ENCODE measurements at regions not wholly inside any gene's neighbourhood (a gene's known extent, or its start where the extent isn't known, plus 50 kb on each side); places are given as distances from the start of the nearest gene placed in this dataset.

DNA sequence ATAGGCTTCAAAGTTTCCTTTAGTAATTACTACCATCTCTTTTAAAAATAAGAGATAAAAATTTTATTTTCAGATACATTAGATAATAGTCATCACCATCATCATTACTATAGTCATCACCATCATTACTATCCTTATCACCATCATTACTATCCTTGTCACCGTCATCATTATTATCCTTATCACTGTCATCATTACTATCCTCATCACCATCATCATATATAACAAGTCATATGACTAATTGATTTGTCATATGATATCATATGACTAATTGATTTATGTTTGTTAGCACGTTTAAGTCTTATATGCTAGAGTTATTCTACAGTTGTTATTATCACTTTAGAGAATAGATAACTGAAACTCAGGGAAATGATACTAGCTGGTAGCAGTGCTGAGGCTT is 382.1 kb upstream of the CDH18 start:
- H3K4me1 Mint-ChIP-seq = no peaks in the 10 kb centered on the region
- no peaks in the 10 kb centered on the region for H3K27me3 Mint-ChIP-seq
- no peaks in the 10 kb centered on the region for H3K36me3 Mint-ChIP-seq
- H3K4me3 Mint-ChIP-seq = no peak overlapping the region
- H3K27ac Mint-ChIP-seq = no peak overlapping the region
- peaks cover 3 to 7% (median 3%) of the 10 kb centered on the region in 3 donors for H3K9me3 Mint-ChIP-seq

DNA sequence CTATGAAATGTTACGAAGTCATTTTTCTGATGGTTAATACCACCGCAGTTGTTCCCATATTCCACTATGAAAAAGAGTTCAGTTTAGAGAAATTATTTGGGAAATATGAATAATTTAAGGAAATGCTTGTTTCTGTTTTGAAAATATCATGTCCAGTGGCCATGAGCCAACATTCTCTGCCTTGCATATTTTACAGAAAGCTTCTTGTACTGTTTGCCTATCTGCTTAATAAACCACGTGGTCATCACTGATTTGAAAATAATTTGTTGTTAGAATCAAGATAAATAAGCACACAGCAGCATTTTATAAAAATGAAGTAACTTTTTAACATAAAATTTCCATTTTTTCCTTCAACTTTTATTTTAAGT is 381.5 kb upstream of the CDH18 start:
- H3K9me3 Mint-ChIP-seq = peaks cover 3 to 11% (median 3%) of the 10 kb centered on the region in 3 donors
- no peak overlapping the region for H3K4me3 Mint-ChIP-seq
- no peaks in the 10 kb centered on the region for H3K36me3 Mint-ChIP-seq
- no peak overlapping the region for H3K27ac Mint-ChIP-seq
- no peaks in the 10 kb centered on the region for H3K27me3 Mint-ChIP-seq
- no peaks in the 10 kb centered on the region for H3K4me1 Mint-ChIP-seq

DNA sequence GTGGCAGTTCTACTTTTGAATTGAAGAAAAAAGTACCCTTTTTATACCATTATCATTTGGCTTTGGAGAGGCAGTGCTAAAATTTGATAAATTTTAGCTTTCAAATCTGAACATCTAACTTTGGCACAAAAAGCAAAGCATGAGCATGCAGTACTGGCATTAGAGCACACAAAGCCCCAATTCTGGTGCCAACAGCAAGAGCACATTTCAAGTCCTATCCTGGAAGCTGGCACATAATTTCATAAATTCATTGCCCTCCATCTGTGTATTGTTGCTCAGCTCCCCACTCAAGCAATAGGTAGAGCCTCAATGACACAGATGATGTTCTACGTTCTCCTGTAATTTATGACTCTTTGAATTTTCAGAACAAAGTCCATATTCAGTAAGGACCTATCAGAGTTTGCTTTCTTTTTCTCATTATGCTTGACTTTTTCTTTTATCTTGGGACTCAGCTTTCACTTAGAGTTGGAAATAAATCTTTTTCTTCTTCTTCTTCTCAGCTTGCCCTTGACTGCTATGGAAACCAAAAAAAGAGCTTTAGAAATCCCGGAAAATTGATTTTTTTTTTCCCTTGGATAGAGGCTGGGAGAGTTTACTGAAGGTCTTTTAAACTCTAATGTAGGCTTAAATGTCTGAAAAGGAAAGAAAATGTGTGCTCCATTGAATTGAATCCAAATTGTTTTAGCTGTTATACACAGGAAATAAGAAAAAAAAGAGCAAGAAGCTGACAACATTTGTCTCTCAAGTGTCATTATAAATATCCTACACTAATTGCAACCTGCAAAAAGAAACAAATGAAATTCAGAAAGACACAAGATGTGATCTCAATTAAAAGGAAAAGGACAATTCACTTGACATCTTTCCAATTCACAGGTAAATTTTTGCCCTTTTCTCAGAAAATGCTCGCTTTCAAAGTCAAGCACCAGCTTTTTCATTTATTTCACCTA is 380.8 kb upstream of the CDH18 start:
- Mint-ChIP-seq H3K4me3 (no peak overlapping the region), H3K9me3 (peaks cover 3 to 11% (median 3%) of the 10 kb centered on the region in 3 donors), H3K27me3 (no peaks in the 10 kb centered on the region), H3K27ac (no peak overlapping the region), H3K4me1 (no peaks in the 10 kb centered on the region), H3K36me3 (no peaks in the 10 kb centered on the region)

DNA sequence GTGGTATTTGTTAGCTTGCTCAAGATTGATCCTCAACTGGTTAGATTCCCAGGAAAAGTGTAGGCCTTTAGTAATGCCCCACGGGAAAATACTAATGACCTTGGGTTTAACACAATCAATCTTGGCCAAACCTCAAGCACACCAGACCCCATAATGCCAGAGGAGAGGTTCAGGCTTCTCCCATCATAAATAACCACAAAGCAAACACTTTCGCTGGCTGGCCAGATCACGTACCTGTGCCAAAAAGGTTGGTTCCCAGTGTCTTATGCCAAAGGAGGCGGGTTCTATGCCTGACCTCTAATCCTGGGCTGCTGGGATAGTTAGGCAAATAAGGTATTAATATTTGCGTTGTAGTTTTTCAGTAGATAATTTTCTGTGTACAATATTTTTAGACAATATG is 379.2 kb upstream of the CDH18 start:
- Mint-ChIP-seq H3K27me3 (no peaks in the 10 kb centered on the region), H3K4me3 (no peak overlapping the region), H3K4me1 (no peaks in the 10 kb centered on the region), H3K36me3 (no peaks in the 10 kb centered on the region), H3K27ac (no peak overlapping the region), H3K9me3 (peaks cover 3 to 12% (median 5%) of the 10 kb centered on the region in 3 donors)

GRCh38 chr5:20360263-20360662 is 372.3 kb upstream of the CDH18 start:
- H3K27ac Mint-ChIP-seq = no peak overlapping the region
- peaks cover 0 to 8% (median 4%) of the 10 kb centered on the region in 3 donors for H3K9me3 Mint-ChIP-seq
- no peak overlapping the region for H3K4me3 Mint-ChIP-seq
- H3K27me3 Mint-ChIP-seq = no peaks in the 10 kb centered on the region
- no peaks in the 10 kb centered on the region for H3K36me3 Mint-ChIP-seq
- no peaks in the 10 kb centered on the region for H3K4me1 Mint-ChIP-seq

DNA sequence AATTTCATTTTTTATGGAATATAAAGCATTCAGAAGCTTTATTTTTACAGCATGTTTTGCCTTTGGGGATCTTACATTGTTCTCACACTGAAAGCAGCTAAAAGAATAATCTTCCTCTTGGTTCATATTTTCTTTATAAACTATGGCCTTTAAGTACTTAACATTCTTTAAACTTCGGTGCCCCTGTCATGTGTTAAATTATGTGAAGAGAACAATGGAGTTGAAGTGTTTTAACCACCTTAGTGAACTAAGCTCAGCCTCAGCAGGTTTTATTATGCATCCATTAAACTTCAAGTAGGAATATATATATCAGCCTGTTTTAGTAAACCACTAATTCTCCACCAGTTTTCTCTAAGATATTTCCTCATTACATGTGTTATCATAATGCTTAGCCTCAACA is 371.4 kb upstream of the CDH18 start:
- Mint-ChIP-seq H3K4me1 (no peaks in the 10 kb centered on the region), H3K9me3 (peaks cover 2 to 4% (median 4%) of the 10 kb centered on the region in 3 donors), H3K27me3 (no peaks in the 10 kb centered on the region), H3K4me3 (no peak overlapping the region), H3K36me3 (no peaks in the 10 kb centered on the region), H3K27ac (no peak overlapping the region)

GRCh38 chr5:20353499-20353898 is 365.5 kb upstream of the CDH18 start:
- Mint-ChIP-seq H3K4me3 (no peak overlapping the region), H3K9me3 (peaks cover 0 to 5% (median 2%) of the 10 kb centered on the region in 3 donors), H3K27me3 (no peaks in the 10 kb centered on the region), H3K36me3 (no peaks in the 10 kb centered on the region), H3K4me1 (no peaks in the 10 kb centered on the region), H3K27ac (no peak overlapping the region)

GRCh38 chr5:20351849-20352248 is 363.8 kb upstream of the CDH18 start:
- no peak overlapping the region for H3K27ac Mint-ChIP-seq
- no peaks in the 10 kb centered on the region for H3K36me3 Mint-ChIP-seq
- peaks cover 2 to 9% (median 3%) of the 10 kb centered on the region in 3 donors for H3K9me3 Mint-ChIP-seq
- H3K27me3 Mint-ChIP-seq = no peaks in the 10 kb centered on the region
- no peak overlapping the region for H3K4me3 Mint-ChIP-seq
- no peaks in the 10 kb centered on the region for H3K4me1 Mint-ChIP-seq

DNA sequence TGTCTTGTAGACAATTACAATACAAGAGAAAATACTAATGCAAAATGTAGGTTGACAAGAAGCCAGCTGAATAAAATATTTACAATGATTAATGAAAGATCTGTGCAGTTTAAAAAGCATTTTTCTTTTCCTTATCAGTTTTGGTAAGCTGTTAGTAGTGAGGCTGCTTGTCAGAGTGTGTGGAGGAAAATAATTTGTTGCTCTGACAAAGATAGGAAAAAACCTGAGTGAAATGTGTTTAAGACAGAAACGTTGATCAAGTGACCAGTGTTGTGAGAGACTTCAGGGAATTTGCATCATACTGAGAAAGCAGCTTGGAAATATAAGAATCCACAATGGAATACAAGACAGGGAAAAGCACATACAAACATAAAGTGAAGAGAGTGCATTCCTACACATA is 360.3 kb upstream of the CDH18 start:
- no peaks in the 10 kb centered on the region for H3K4me1 Mint-ChIP-seq

GRCh38 chr5:20347334-20347733 is 359.3 kb upstream of the CDH18 start:
- Mint-ChIP-seq H3K9me3 (peaks cover 2 to 12% (median 9%) of the 10 kb centered on the region in 3 donors), H3K36me3 (no peaks in the 10 kb centered on the region), H3K4me3 (no peak overlapping the region), H3K4me1 (no peaks in the 10 kb centered on the region), H3K27ac (no peak overlapping the region), H3K27me3 (no peaks in the 10 kb centered on the region)

More for the DNA sequence above, 360.3 kb upstream of the CDH18 start:
- Mint-ChIP-seq H3K4me3 (no peak overlapping the region), H3K9me3 (peaks cover under 1 to 9% (median 3%) of the 10 kb centered on the region in 3 donors), H3K36me3 (no peaks in the 10 kb centered on the region), H3K27me3 (no peaks in the 10 kb centered on the region), H3K27ac (no peak overlapping the region)

GRCh38 chr5:20340126-20340525 is 352.1 kb upstream of the CDH18 start:
- Mint-ChIP-seq H3K27ac (no peak overlapping the region), H3K4me3 (no peak overlapping the region), H3K9me3 (peaks cover 2 to 17% (median 7%) of the 10 kb centered on the region in 3 donors), H3K27me3 (no peaks in the 10 kb centered on the region), H3K4me1 (no peaks in the 10 kb centered on the region), H3K36me3 (peaks cover 2% of the 10 kb centered on the region)

- no peak overlapping the region for H3K27ac Mint-ChIP-seq
- no peak overlapping the region for H3K4me3 Mint-ChIP-seq
- H3K4me1 Mint-ChIP-seq = no peaks in the 10 kb centered on the region
- H3K27me3 Mint-ChIP-seq = no peaks in the 10 kb centered on the region
- H3K9me3 Mint-ChIP-seq = peaks cover 2 to 4% (median 4%) of the 10 kb centered on the region in 3 donors
- H3K36me3 Mint-ChIP-seq = no peaks in the 10 kb centered on the region
These were observed 348.0 kb upstream of the CDH18 start for GRCh38 chr5:20335978-20336377.

DNA sequence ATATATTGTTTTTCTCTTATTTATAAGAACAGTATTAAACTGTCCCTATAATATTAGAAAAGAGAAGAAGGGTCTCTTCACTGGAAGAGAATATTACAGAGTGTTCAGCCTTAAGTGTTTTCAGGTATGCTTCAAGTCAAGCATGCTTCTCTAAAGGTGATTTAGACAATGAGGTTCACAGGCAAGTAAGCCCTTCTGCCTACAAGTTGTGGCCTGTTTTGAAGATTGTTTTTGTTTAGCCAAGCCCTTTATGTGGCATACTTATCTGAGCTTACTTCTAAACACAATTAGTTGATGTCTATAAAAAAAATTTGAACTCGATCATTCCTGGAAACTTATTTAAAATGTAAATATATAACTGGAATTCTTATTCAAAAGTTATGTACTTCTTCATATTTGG is 343.8 kb upstream of the CDH18 start:
- Mint-ChIP-seq H3K9me3 (peaks cover 0 to 4% (median 3%) of the 10 kb centered on the region in 3 donors), H3K27me3 (no peaks in the 10 kb centered on the region), H3K36me3 (no peaks in the 10 kb centered on the region), H3K4me1 (no peaks in the 10 kb centered on the region), H3K27ac (no peak overlapping the region), H3K4me3 (no peak overlapping the region)

DNA sequence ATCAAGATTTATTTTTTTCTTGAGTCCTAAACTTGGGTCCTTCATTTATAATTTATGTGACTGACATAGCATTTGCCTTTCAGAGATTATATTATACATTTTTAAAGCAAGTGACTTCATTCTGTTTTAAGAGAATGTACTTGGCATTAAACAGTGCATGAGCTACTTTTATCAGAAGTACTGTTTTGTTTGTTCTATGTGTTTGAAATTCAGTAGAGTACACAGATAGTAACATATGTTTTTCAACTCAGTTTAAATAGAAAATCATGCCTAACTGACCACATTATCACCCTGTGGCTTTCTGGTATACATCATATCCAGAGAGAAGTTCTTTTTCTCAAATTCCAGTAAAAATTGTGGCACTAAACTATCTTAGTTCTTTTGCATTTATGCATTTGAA is 335.3 kb upstream of the CDH18 start:
- Mint-ChIP-seq H3K27ac (no peak overlapping the region), H3K27me3 (no peaks in the 10 kb centered on the region), H3K4me1 (no peaks in the 10 kb centered on the region), H3K4me3 (no peak overlapping the region), H3K9me3 (peaks cover 0 to 11% (median 8%) of the 10 kb centered on the region in 3 donors), H3K36me3 (no peaks in the 10 kb centered on the region)

GRCh38 chr5:20307391-20307790 is 319.4 kb upstream of the CDH18 start:
- Mint-ChIP-seq H3K27me3 (no peaks in the 10 kb centered on the region), H3K4me3 (no peak overlapping the region), H3K9me3 (peaks cover 0 to 9% (median 1%) of the 10 kb centered on the region in 3 donors), H3K36me3 (no peaks in the 10 kb centered on the region), H3K4me1 (no peaks in the 10 kb centered on the region), H3K27ac (no peak overlapping the region)

GRCh38 chr5:20305463-20305862 is 317.5 kb upstream of the CDH18 start:
- Mint-ChIP-seq H3K4me1 (no peaks in the 10 kb centered on the region), H3K27me3 (no peaks in the 10 kb centered on the region), H3K36me3 (no peaks in the 10 kb centered on the region), H3K9me3 (peaks cover 0 to 6% (median 4%) of the 10 kb centered on the region in 3 donors), H3K27ac (no peak overlapping the region), H3K4me3 (no peak overlapping the region)
